ENCODE measurements at regions not wholly inside any gene's neighbourhood (a gene's known extent, or its start where the extent isn't known, plus 50 kb on each side); places are given as distances from the start of the nearest gene placed in this dataset.
"Not testable (repeated sequence)": the region's sequence is repeated elsewhere in the genome, so short reads cannot be mapped to it uniquely, and the experiment has no call there.

GRCh38 chr2:220764171-220764570 lies 807.9 kb downstream of the EPHA4 start:
- DNase-seq (ENCODE audit: insufficient read length, low spot score): no peak
- FAIRE-seq: no peak
- TF ChIP-seq CTCF (IDR thresholded peaks at IDR 0.05; ENCODE audit: insufficient read depth, missing control alignments): no peak

GRCh38 chr2:220767591-220768255 lies 804.4 kb downstream of the EPHA4 start:
- no peak for TF ChIP-seq CTCF (IDR thresholded peaks at IDR 0.05; ENCODE audit: insufficient read depth, missing control alignments)
- no peak for DNase-seq (ENCODE audit: insufficient read length, low spot score)
- no peak for FAIRE-seq

- no peak for TF ChIP-seq CTCF (IDR thresholded peaks at IDR 0.05; ENCODE audit: insufficient read depth, missing control alignments)
- DNase-seq (ENCODE audit: insufficient read length, low spot score) (no peak), FAIRE-seq (no peak)
Observed at GRCh38 chr2:220775856-220776488, 796.1 kb downstream of the EPHA4 start.

GRCh38 chr2:220779076-220779475 lies 793.0 kb downstream of the EPHA4 start:
- not testable (repeated sequence) for FAIRE-seq; DNase-seq (ENCODE audit: insufficient read length, low spot score)

GRCh38 chr2:220779511-220779910 lies 792.6 kb downstream of the EPHA4 start:
- no peak for FAIRE-seq
- DNase-seq (ENCODE audit: insufficient read length, low spot score): no peak
- TF ChIP-seq CTCF (IDR thresholded peaks at IDR 0.05; ENCODE audit: insufficient read depth, missing control alignments): no peak

GRCh38 chr2:220779931-220780330 lies 792.2 kb downstream of the EPHA4 start:
- FAIRE-seq (no peak), DNase-seq (ENCODE audit: insufficient read length, low spot score) (no peak)
- TF ChIP-seq CTCF (IDR thresholded peaks at IDR 0.05; ENCODE audit: insufficient read depth, missing control alignments): no peak

GRCh38 chr2:220781622-220782241 lies 790.4 kb downstream of the EPHA4 start:
- no peak for TF ChIP-seq CTCF (IDR thresholded peaks at IDR 0.05; ENCODE audit: insufficient read depth, missing control alignments)
- no peak for DNase-seq (ENCODE audit: insufficient read length, low spot score)
- FAIRE-seq: no peak
